IMR-90 (cell line): ENCODE measurements at regions not wholly inside any gene's neighbourhood (a gene's known extent, or its start where the extent isn't known, plus 50 kb on each side); places are given as distances from the start of the nearest gene placed in this dataset.

Experiments
- BHLHE40 ChIP-seq: fragments of 150-350 bp; IDR thresholded peaks from 2 replicates; pipeline ENCODE4 v1.6.1; 2016; ENCODE audit warnings: mild to moderate bottlenecking, low read depth, low read length
- CTCF ChIP-seq: conservative IDR thresholded peaks from 2 replicates; pipeline ENCODE4 v1.5.1; 2012; ENCODE audit warnings: mild to moderate bottlenecking, low read depth, low read length, improper control_type of control experiment
- ELK1 ChIP-seq: fragments of 150-350 bp; IDR thresholded peaks from 2 replicates; pipeline ENCODE4 v1.6.1; 2016; ENCODE audit warnings: low read depth, mild to moderate bottlenecking, low read length, moderate library complexity, borderline replicate concordance
- FOS ChIP-seq: fragments of 150-350 bp; IDR thresholded peaks from 2 replicates; pipeline ENCODE4 v1.6.1; 2016; ENCODE audit warnings: low read depth, low read length
- MAFK ChIP-seq: IDR thresholded peaks from 2 replicates; pipeline ENCODE4 v1.6.1; 2012; ENCODE audit warnings: low read depth, low read length, improper control_type of control experiment
- MAZ ChIP-seq: IDR thresholded peaks from 2 replicates; pipeline ENCODE4 v1.6.1; 2012; ENCODE audit warnings: low read depth, mild to moderate bottlenecking, low read length, improper control_type of control experiment, moderate library complexity, borderline replicate concordance
- MXI1 ChIP-seq: IDR thresholded peaks from 2 replicates; pipeline ENCODE4 v1.6.1; 2012; ENCODE audit warnings: low read depth, mild to moderate bottlenecking, low read length, moderate library complexity, borderline replicate concordance
- POLR2A ChIP-seq: IDR thresholded peaks from 2 replicates; pipeline ENCODE4 v1.6.1; 2012; ENCODE audit warnings: mild to moderate bottlenecking, low read depth, low read length
- RAD21 ChIP-seq: IDR thresholded peaks from 2 replicates; pipeline ENCODE4 v1.6.1; 2012; ENCODE audit warnings: low read length, improper control_type of control experiment
- RFX5 ChIP-seq: IDR thresholded peaks from 2 replicates; pipeline ENCODE4 v1.8.0; 2012; ENCODE audit warnings: low read depth, mild to moderate bottlenecking, low read length, moderate library complexity
- SMC3 ChIP-seq: fragments of 150-350 bp; IDR thresholded peaks from 2 replicates; pipeline ENCODE4 v1.6.1; 2016; ENCODE audit warnings: low read depth, mild to moderate bottlenecking, antibody characterized with exemption, low read length, moderate library complexity
- USF2 ChIP-seq: fragments of 150-350 bp; IDR thresholded peaks from 2 replicates; pipeline ENCODE4 v1.6.1; 2017; ENCODE audit warnings: mild to moderate bottlenecking, antibody characterized with exemption, low read length, low read depth

GRCh38 chr10:45509491-45509890 is 135.5 kb downstream of the ALOX5 start:
- TF ChIP-seq POLR2A (no peak), CTCF (no peak), RAD21 (no peak), MAZ (no peak), ELK1 (no peak), RFX5 (no peak), MXI1 (no peak), USF2 (no peak), SMC3 (no peak), MAFK (no peak), FOS (no peak), BHLHE40 (no peak)
